GM06990 (cell line): ENCODE measurements at regions not wholly inside any gene's neighbourhood (a gene's known extent, or its start where the extent isn't known, plus 50 kb on each side); places are given as distances from the start of the nearest gene placed in this dataset.

Experiments used
- DNase-seq: peaks from one replicate; pipeline ENCODE4 v3.0.0-alpha.2; 2011; ENCODE audit not compliant: insufficient read length; ENCODE audit errors: extremely low read depth
- H3K27me3 ChIP-seq: replicated peaks from 2 replicates; pipeline ENCODE4 v1.6.0; 2011; ENCODE audit warnings: low read length; ENCODE audit not compliant: control insufficient read depth, insufficient read depth
- H3K36me3 ChIP-seq: 2 replicates; pipeline ENCODE4 v1.5.1; 2011; ENCODE audit warnings: low read length; ENCODE audit not compliant: control insufficient read depth, insufficient read depth
- H3K4me3 ChIP-seq: replicated peaks from 2 replicates; pipeline ENCODE4 v1.5.1; 2011; ENCODE audit warnings: low read depth, mild to moderate bottlenecking, control low read depth, low read length
- TF ChIP-seq, protein P1 (sequence below): IDR thresholded peaks from 2 replicates; pipeline ENCODE4 v1.5.1; 2011; ENCODE audit warnings: low read length, control low read depth, mild to moderate bottlenecking, inconsistent platforms; ENCODE audit not compliant: insufficient read depth, poor library complexity, severe bottlenecking

DNA sequence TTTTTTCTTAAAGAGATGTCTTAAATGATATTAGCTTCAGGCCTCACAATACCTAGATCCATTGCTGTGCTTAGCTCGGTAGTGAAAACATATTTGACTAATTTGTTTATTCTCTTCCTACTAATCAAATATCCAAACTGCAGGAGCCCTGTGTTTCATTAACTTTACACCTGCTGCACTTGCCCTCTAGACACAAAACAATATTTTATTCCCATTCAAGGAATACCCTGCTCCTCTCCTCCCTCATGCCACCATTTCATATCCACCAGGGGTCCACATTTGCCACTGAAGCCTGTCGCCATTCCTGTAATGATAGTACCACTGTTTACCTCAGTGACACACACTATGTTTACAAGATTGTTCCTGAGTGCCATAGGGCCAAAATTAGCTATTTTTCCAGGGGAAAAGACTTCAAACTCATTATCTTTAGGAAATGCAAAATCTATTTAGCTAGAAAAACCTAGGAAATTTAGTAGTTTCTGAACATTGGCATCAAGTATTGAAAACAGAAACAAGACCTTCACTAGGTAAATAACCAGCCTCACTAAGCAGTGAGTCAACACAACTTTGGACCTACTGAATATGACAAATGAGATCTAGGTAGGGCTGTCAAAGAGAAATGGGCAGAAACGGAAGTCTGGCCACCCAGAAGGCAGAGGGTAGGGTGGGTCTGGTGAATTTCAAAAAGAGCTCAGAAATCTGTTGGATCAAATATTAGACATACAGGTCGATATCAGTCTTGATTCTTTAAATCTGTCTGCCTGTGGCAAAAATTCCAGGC is 134.6 kb upstream of the KCNK1 start:
- TF ChIP-seq, protein P1, sequence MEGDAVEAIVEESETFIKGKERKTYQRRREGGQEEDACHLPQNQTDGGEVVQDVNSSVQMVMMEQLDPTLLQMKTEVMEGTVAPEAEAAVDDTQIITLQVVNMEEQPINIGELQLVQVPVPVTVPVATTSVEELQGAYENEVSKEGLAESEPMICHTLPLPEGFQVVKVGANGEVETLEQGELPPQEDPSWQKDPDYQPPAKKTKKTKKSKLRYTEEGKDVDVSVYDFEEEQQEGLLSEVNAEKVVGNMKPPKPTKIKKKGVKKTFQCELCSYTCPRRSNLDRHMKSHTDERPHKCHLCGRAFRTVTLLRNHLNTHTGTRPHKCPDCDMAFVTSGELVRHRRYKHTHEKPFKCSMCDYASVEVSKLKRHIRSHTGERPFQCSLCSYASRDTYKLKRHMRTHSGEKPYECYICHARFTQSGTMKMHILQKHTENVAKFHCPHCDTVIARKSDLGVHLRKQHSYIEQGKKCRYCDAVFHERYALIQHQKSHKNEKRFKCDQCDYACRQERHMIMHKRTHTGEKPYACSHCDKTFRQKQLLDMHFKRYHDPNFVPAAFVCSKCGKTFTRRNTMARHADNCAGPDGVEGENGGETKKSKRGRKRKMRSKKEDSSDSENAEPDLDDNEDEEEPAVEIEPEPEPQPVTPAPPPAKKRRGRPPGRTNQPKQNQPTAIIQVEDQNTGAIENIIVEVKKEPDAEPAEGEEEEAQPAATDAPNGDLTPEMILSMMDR: no peak
- H3K27me3 ChIP-seq: no peaks in the 10 kb centered on the region
- DNase-seq: no peak
- no peak overlapping the region for H3K4me3 ChIP-seq
- H3K36me3 ChIP-seq: no peaks in the 10 kb centered on the region

DNA sequence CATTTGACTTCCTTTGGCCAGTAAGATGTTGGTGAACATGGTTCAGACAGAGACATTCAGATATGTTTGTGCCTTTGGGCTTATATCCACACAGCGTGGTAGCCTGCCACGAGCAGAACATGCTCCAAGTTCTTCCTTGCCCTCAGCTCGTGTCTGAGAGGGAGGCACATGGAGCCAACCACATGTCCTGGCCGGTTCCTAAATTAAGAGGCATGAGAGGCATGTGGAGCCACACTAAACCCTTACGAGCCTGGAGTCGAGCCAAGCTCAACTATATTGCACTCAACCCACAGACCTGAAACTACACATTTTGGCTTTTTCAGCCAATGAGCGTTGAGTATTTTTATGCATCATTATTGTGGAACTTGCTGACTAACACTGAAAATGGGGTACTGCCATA is 133.7 kb upstream of the KCNK1 start:
- no peak for DNase-seq
- Histone ChIP-seq H3K36me3 (no peaks in the 10 kb centered on the region), H3K4me3 (no peak overlapping the region), H3K27me3 (no peaks in the 10 kb centered on the region)
- TF ChIP-seq, protein P1: no peak

DNA sequence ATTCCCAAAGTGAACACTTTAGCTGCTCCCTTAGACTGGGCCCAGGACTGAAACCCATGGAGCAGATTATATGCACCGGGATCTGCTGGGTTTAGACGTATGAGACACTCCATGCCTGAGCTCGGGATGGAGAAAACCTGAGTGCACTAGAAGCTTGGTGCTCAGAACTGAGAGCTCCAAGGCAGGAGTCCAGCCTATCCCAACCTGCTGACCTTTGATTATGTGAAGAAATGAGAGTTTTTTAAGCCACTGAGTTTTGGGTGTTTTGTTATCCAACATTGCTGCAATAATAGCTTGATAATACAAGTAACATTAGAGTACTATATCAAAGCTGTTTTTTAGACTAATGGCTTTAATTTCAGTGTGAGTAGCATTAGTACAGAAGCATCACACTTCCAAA is 131.5 kb upstream of the KCNK1 start:
- Histone ChIP-seq H3K36me3 (no peaks in the 10 kb centered on the region), H3K4me3 (no peak overlapping the region), H3K27me3 (no peaks in the 10 kb centered on the region)
- DNase-seq: no peak
- TF ChIP-seq, protein P1: no peak

DNA sequence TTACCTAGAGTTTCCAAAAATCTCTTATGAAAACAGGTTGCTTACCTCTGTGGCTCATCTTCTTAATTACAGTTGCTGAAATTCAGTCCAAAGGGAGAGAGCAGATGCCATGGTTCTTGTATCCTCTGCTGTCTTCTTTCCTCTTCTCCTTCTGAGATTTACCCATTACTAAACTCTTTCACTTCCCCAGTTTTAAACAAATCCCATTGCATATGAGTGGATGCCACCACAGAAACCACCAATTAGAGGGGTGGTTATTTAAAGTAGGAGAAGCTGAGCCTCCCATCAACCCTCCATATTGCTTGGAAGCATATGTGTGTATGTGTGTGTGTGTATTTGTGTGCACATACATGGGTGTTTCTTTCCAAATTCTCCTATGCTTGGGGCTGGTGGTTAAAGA is 128.5 kb upstream of the KCNK1 start:
- DNase-seq: no peak
- Histone ChIP-seq H3K27me3 (no peaks in the 10 kb centered on the region), H3K36me3 (no peaks in the 10 kb centered on the region), H3K4me3 (no peak overlapping the region)
- TF ChIP-seq, protein P1: no peak

DNA sequence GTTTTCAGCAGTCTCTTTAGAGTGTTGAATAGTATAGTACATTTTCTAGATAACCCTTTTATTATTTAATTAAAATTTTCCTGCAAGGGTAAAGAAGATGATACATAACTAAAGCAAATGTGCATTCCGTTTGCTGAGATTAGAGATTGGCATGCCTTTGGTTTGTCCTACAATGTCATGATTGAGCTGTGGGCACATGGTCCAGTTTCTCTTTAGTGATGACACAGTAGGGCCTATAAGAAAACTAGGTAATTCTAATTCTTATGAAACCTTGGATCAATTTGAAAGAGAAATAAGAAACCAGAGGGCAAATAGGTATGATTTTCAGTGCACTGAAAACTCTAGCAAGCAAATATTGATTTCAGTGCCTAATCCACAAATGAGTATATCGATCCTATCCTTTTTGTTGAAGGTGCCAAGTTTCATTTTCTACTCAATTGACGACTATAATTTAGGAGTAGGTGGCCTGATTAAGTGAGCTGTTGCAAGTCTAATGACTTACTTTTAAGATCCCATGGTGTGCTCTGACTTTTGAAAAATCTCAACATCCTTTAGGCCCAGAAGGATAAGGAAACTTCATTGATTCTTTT is 128.0 kb upstream of the KCNK1 start:
- no peak overlapping the region for H3K4me3 ChIP-seq
- H3K27me3 ChIP-seq: no peaks in the 10 kb centered on the region
- DNase-seq: no peak
- H3K36me3 ChIP-seq: no peaks in the 10 kb centered on the region
- TF ChIP-seq, protein P1: no peak
